K562 (cell line): ENCODE measurements at regions not wholly inside any gene's neighbourhood (a gene's known extent, or its start where the extent isn't known, plus 50 kb on each side); places are given as distances from the start of the nearest gene placed in this dataset.
A peak's percentile ranks its signal among the peaks of the same experiment; 100 is the strongest.

Experiments used
- ARID3B ChIP-seq: fragments of 250-450 bp; sonication (Bioruptor Pico); IDR thresholded peaks from 2 replicates; pipeline ENCODE4 v1.4.0; 2020; ENCODE audit warnings: borderline replicate concordance
- ARNT ChIP-seq, 2 experiments: fragments of 450-650 bp; IDR thresholded peaks; 2 replicates each; pipeline ENCODE4 v1.6.1; 2016; ENCODE audit warnings: mild to moderate bottlenecking in 1 of 2
- BCL6 ChIP-seq: fragments of 250-450 bp; sonication (Bioruptor Pico); IDR thresholded peaks from 2 replicates; pipeline ENCODE4 v1.4.0; 2020
- CSDE1 ChIP-seq, 2 experiments: fragments of 450-650 bp; IDR thresholded peaks; 2 replicates each; pipeline ENCODE4 v1.6.1; 2016; ENCODE audit warnings: mild to moderate bottlenecking in 1 of 2
- ELF2 ChIP-seq: fragments of 250-450 bp; sonication (Bioruptor Pico); IDR thresholded peaks from 2 replicates; pipeline ENCODE4 v1.5.0; 2021; ENCODE audit warnings: mild to moderate bottlenecking
- GABPA ChIP-seq: fragments of 200-800 bp; sonication (Bioruptor generic); conservative IDR thresholded peaks from 2 replicates; pipeline ENCODE4 v1.6.1; 2016; ENCODE audit warnings: low read depth, missing genetic modification characterization, missing compliant biosample characterization
- GATA2 ChIP-seq: sonication (generic); formaldehyde crosslinking; IDR thresholded peaks from 2 replicates; pipeline ENCODE4 v1.4.0; 2020; ENCODE audit warnings: mild to moderate bottlenecking, missing genetic modification reagents
- GTF2E2 ChIP-seq: fragments of 200-800 bp; sonication (Bioruptor generic); IDR thresholded peaks from 2 replicates; pipeline ENCODE4 v1.6.1; 2016; ENCODE audit warnings: missing genetic modification characterization, missing compliant biosample characterization
- HDGF ChIP-seq: fragments of 450-650 bp; IDR thresholded peaks from 2 replicates; pipeline ENCODE4 v1.6.1; 2016
- MITF ChIP-seq: IDR thresholded peaks from 2 replicates; pipeline ENCODE4 v1.6.1; 2014; ENCODE audit warnings: antibody characterized with exemption
- NCOA6 ChIP-seq: fragments of 450-650 bp; IDR thresholded peaks from 2 replicates; pipeline ENCODE4 v1.6.1; 2017; ENCODE audit warnings: mild to moderate bottlenecking
- NR2C1 ChIP-seq, 2 experiments: fragments of 450-650 bp; IDR thresholded peaks; 2 replicates each; pipeline ENCODE4 v1.6.1; 2017; ENCODE audit warnings: mild to moderate bottlenecking in 2 of 2, antibody characterized with exemption in 1 of 2, inconsistent platforms in 1 of 2, missing compliant biosample characterization in 1 of 2, missing genetic modification characterization in 1 of 2
- SRSF7 ChIP-seq: fragments of 200-400 bp; formaldehyde crosslinking; optimal IDR thresholded peaks from 2 replicates; pipeline ENCODE3; 2017; ENCODE audit warnings: mild to moderate bottlenecking, low read depth, low read length
- TRIM28 ChIP-seq: fragments of 450-650 bp; IDR thresholded peaks from 2 replicates; pipeline ENCODE4 v1.6.1; 2017
- ZBTB11 ChIP-seq, 3 experiments: fragments of 200-800 bp in 1 of 3; fragments of 250-450 bp in 1 of 3; fragments of 450-650 bp in 1 of 3; sonication (Bioruptor Pico) in 1 of 3; sonication (Bioruptor generic) in 1 of 3; formaldehyde crosslinking in 1 of 3; IDR thresholded peaks; 2 replicates each; pipeline versions ENCODE4 v1.6.1 to v1.8.0; 2016 to 2022; ENCODE audit warnings: mild to moderate bottlenecking in 2 of 3, missing genetic modification characterization in 2 of 3, missing compliant biosample characterization in 1 of 3, moderate library complexity in 1 of 3
- ZBTB34 ChIP-seq: fragments of 250-450 bp; sonication (Bioruptor Pico); IDR thresholded peaks from 2 replicates; pipeline ENCODE4 v1.8.0; 2021; ENCODE audit warnings: mild to moderate bottlenecking, moderate library complexity
- ZNF551 ChIP-seq: fragments of 250-450 bp; sonication (Bioruptor Pico); IDR thresholded peaks from 2 replicates; pipeline ENCODE4 v1.5.0; 2021; ENCODE audit warnings: mild to moderate bottlenecking, moderate library complexity
- ZNF561 ChIP-seq: fragments of 450-650 bp; formaldehyde crosslinking; conservative IDR thresholded peaks from 2 replicates; pipeline ENCODE4 v1.4.0; 2020; ENCODE audit warnings: mild to moderate bottlenecking, moderate library complexity

- TF ChIP-seq NR2C1 (IDR thresholded peaks at IDR 0.05): no peak
- no peak for TF ChIP-seq NR2C1 (tag; IDR thresholded peaks at IDR 0.05)
- TF ChIP-seq GTF2E2 (tag): peak; percentile 55; the same call in 1 of the 2 replicates
- no peak for TF ChIP-seq ARID3B (CRISPR knock-in tag)
- TF ChIP-seq GATA2 (CRISPR knock-in tag): no peak
- no peak for TF ChIP-seq MITF
- no peak for TF ChIP-seq ELF2 (CRISPR knock-in tag)
- no peak for TF ChIP-seq NCOA6
- no peak for TF ChIP-seq SRSF7
- TF ChIP-seq ZNF561: no peak
- TF ChIP-seq TRIM28: no peak
- TF ChIP-seq BCL6 (CRISPR knock-in tag): no peak
- TF ChIP-seq ZBTB11 (CRISPR knock-in tag; IDR thresholded peaks at IDR 0.05): no peak
- no peak for TF ChIP-seq ZBTB34 (CRISPR knock-in tag)
- no peak for TF ChIP-seq ARNT (IDR thresholded peaks at IDR 0.05)
- TF ChIP-seq CSDE1 (IDR thresholded peaks at IDR 0.05): no peak
- TF ChIP-seq GABPA: no peak
- TF ChIP-seq ZNF551: no peak
- no peak for TF ChIP-seq HDGF
These were observed 92.7 kb upstream of the PARD3B start (continued) for GRCh38 chr2:204452464-204453023.
